Femur (tissue), 1 donor: ENCODE measurements at regions not wholly inside any gene's neighbourhood (a gene's known extent, or its start where the extent isn't known, plus 50 kb on each side); places are given as distances from the start of the nearest gene placed in this dataset.

Source experiments
- DNase-seq: peaks from one replicate; pipeline ENCODE4 v3.0.0-alpha.2; 2017

GRCh38 chr3:104547031-104547430, 819.7 kb upstream of the ALCAM start:
- no peak for DNase-seq

- no peak for DNase-seq
These were observed 818.3 kb upstream of the ALCAM start for GRCh38 chr3:104548401-104548800.

GRCh38 chr3:104549099-104549714, 817.5 kb upstream of the ALCAM start:
- DNase-seq, result no peak

GRCh38 chr3:104553121-104553520, 813.6 kb upstream of the ALCAM start:
- DNase-seq, result no peak

GRCh38 chr3:104554425-104554824, 812.3 kb upstream of the ALCAM start:
- DNase-seq, result no peak

GRCh38 chr3:104555728-104556127, 811.0 kb upstream of the ALCAM start:
- DNase-seq, result no peak

GRCh38 chr3:104556372-104557078, 810.2 kb upstream of the ALCAM start:
- no peak for DNase-seq

- no peak for DNase-seq
These were observed 805.4 kb upstream of the ALCAM start for GRCh38 chr3:104561324-104561723.

GRCh38 chr3:104564045-104564643, 802.6 kb upstream of the ALCAM start:
- DNase-seq, result no peak

GRCh38 chr3:104566054-104566453, 800.7 kb upstream of the ALCAM start:
- no peak for DNase-seq

GRCh38 chr3:104575634-104576033, 791.1 kb upstream of the ALCAM start:
- DNase-seq, result no peak

GRCh38 chr3:104578558-104578957, 788.2 kb upstream of the ALCAM start:
- no peak for DNase-seq

GRCh38 chr3:104582092-104582491, 784.6 kb upstream of the ALCAM start:
- DNase-seq, result no peak

- DNase-seq, result no peak
These were observed 782.0 kb upstream of the ALCAM start for GRCh38 chr3:104584682-104585081.

- no peak for DNase-seq
These were observed 780.4 kb upstream of the ALCAM start for GRCh38 chr3:104586344-104586743.

GRCh38 chr3:104588442-104588841, 778.3 kb upstream of the ALCAM start:
- DNase-seq, result no peak

GRCh38 chr3:104591776-104592175, 774.9 kb upstream of the ALCAM start:
- DNase-seq, result no peak

- no peak for DNase-seq
These were observed 772.2 kb upstream of the ALCAM start for GRCh38 chr3:104594491-104594890.

GRCh38 chr3:104596054-104596453, 770.7 kb upstream of the ALCAM start:
- no peak for DNase-seq

GRCh38 chr3:104596551-104596950, 770.2 kb upstream of the ALCAM start:
- DNase-seq, result peak; percentile 22

- DNase-seq, result no peak
These were observed 767.7 kb upstream of the ALCAM start for GRCh38 chr3:104598848-104599511.

GRCh38 chr3:104604326-104605010, 762.2 kb upstream of the ALCAM start:
- no peak for DNase-seq

GRCh38 chr3:104606812-104607211, 759.9 kb upstream of the ALCAM start:
- no peak for DNase-seq
